Sciatic nerve (tissue), 2 donors: ENCODE measurements at regions not wholly inside any gene's neighbourhood (a gene's known extent, or its start where the extent isn't known, plus 50 kb on each side); places are given as distances from the start of the nearest gene placed in this dataset.

Experiments used
- ATAC-seq: fragments of 200-7000 bp; cut with Tn5 transposase; one replicate; pipeline ENCODE4 v1.9.1; 2020; ENCODE audit warnings: mild to moderate bottlenecking, moderate library complexity
- DNase-seq: peaks from one replicate; pipeline ENCODE4 v3.0.0-alpha.2; 2020; ENCODE audit warnings: low spot score
- intact Hi-C: fragments of 100-400 bp; cut with DNase I; formaldehyde crosslinking; loops from one replicate; pipeline ENCODE4 v1.14.2; 2022
- donor health status: DM: no; HTN: no; CAD: no.
- donor health status: DM: no; HTN: no; CAD: no.

- intact Hi-C loops: no loop called here
- ATAC-seq (no peak), DNase-seq (no peak)
Observed at GRCh38 chrX:97968376-97969163, 1084.9 kb downstream of the RPA4 start.

DNA sequence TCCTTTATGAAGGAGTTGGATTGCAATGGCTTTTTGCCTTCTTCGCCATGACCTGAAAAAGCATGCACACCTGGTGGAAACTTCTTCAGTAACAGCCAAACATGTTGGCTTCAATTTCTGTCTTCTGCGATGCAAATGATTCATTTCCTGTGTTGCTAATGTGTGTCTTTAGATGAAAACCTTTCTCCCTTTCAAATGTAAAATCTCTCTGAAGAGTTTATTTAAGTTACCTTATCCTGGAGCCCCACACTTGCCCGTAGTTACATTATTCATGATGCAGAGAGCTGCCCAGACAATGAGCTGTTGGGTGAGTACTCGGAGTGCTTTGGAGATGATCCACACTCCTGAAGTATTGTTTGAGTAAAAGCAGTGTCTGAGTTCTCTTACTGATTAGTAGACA, 1100.9 kb downstream of the RPA4 start:
- intact Hi-C loops: no loop called here
- no peak for ATAC-seq
- DNase-seq: no peak

GRCh38 chrX:97985096-97985495, 1101.4 kb downstream of the RPA4 start:
- no peak for DNase-seq
- intact Hi-C loops: no loop called here
- ATAC-seq: no peak

DNA sequence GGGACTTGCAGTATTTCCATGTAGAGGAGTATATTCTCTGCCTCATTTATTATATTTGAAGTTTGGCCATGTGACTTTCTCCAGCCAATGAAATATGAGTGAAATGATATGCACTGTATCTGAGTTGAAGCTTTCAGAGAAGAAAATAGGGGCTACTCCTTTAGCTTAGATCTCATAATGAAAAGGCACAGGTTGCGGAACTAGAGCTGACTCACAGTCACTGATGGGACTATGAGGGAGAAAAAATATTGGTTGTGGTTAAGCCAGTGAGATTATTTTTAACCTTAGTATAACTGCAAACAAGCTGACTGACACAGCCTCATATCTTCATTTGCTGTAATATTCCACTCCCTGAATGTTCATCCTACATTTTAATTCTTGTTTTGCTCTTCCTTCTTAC, 1104.3 kb downstream of the RPA4 start:
- intact Hi-C loops: no loop called here
- no peak for ATAC-seq
- DNase-seq: no peak

DNA sequence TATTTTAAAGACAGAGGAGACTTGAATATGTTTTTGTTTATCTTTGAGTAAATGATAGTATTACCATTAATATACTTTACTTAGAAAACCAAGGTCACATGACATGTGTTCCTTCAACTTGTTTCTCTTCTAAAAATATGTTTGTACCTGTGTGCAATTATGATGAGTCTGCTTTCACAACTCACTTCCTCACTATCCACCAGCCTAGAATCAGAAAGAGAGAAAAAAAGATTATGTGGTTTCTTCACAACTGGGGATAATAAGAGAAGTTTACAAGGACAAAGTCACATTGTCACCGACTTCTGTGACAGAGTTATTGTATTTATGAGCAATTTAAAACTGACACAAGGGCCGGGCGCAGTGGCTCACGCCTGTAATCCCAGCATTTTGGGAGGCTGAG, 1112.1 kb downstream of the RPA4 start:
- intact Hi-C loops: no loop called here
- ATAC-seq: no peak
- DNase-seq: no peak

- intact Hi-C loops: no loop called here
- ATAC-seq (no peak), DNase-seq (no peak)
Observed at GRCh38 chrX:98028691-98029090, 1145.0 kb downstream of the RPA4 start.

GRCh38 chrX:98029861-98030260, 1146.2 kb downstream of the RPA4 start:
- ATAC-seq (no peak), DNase-seq (no peak)
- intact Hi-C loops: no loop called here

GRCh38 chrX:98057176-98057575, 1173.5 kb downstream of the RPA4 start:
- DNase-seq (no peak), ATAC-seq (no peak)
- intact Hi-C loops: no loop called here

DNA sequence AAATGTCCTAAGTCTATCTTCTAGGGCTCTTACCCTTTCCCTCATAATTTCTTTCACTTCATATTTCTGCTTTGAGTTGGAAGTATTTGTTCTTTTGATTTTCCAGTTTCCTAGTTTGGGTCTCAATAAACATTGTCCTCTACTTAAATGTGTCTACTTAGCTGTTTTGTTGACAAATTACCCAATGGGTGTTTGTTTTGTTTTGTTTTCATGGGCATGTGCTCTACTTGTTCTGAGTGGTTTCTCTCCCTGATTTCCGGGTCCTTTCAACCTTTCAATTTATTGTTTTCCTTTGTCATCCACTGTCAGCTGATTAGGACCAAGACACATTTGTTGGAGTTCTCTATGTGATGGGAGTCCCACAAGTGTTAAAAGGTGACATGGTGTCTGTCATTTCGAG, 1181.4 kb downstream of the RPA4 start:
- no peak for DNase-seq
- ATAC-seq: no peak
- intact Hi-C loops: no loop called here

GRCh38 chrX:98067611-98068010, 1183.9 kb downstream of the RPA4 start:
- no peak for DNase-seq
- intact Hi-C loops: no loop called here
- ATAC-seq: no peak

GRCh38 chrX:98068024-98068580, 1184.4 kb downstream of the RPA4 start:
- no peak for ATAC-seq

GRCh38 chrX:98071331-98071730, 1187.6 kb downstream of the RPA4 start:
- DNase-seq (no peak), ATAC-seq (no peak)
- intact Hi-C loops: no loop called here

More at GRCh38 chrX:98068024-98068580, 1184.4 kb downstream of the RPA4 start:
- intact Hi-C loops: no loop called here
- no peak for DNase-seq

DNA sequence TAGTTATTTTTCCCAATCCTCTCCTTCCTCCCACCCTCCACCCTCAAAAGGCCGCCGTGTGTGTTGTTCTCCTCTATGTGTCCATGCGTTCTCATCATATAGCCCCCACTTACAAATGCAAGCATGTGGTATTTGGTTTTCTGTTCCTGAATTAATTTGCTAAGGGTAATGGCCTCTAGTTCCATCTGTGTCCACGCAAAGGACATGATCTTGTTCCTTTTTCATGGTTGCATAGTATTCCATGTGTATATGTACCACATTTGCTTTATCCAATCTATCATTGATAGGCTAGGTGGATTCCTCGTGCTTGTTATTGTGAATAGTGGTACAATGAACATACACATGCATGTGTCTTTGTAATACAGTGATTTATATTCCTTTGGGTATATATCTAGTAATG, 1193.7 kb downstream of the RPA4 start:
- ATAC-seq (no peak), DNase-seq (no peak)
- intact Hi-C loops: no loop called here

DNA sequence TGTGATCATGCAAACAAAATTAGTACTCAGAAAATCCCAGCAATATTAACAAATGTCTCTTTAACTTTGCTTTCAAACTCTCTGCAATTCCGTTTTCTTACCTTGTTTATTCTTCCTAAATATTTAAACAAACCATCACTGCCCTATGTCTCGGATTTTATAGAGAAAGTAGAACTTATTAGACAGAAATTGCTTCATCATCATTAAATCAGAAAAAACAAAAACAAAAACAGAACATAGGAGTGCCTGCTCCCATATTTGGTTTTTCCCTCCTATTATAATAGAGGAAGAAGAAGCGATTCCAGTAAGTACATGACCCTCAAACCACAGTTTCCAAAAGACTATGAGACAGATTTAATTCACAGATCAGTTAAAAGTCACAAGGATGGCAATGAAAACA, 1228.0 kb downstream of the RPA4 start:
- intact Hi-C loops: no loop called here
- ATAC-seq: no peak
- DNase-seq: no peak

DNA sequence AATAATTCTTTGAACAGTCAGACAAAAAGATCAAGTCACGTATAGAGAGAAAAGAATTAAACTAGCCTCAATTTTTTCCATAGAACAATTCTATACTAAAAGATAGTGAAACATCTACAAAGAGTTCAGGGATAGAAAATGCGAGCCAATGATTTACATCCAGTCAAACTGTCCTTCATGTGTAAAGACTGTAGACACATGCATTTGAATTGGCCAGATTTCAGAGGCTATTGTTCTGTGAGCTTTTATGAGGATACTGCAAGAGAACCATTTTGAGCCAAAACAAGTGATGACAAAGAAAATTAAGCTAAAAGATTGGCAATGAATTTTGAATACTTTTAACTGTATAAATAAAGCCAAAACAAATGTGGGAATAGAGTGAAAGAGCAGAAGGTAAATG, 1230.3 kb downstream of the RPA4 start:
- intact Hi-C loops: no loop called here
- DNase-seq (no peak), ATAC-seq (no peak)

GRCh38 chrX:98141466-98141865, 1257.8 kb downstream of the RPA4 start:
- ATAC-seq: no peak
- intact Hi-C loops: no loop called here
- DNase-seq: no peak

DNA sequence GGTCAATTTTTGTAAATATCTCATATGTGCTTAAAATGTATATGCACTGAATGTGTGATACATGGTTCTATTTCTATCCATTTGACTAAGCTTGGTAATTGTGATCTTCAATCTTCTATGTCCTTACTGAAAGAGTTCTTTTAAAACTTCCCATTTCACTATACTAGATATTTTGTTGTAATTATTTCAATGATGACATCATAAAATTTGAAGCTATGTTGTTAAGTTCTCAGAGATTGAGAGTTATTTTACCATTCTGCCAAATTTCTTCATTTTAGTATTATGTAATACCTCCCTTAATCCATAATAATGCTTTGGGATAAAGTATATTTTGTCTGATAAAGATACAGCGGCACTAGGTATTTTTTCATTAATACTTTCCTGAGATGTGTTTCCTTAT, 1307.3 kb downstream of the RPA4 start:
- intact Hi-C loops: no loop called here
- DNase-seq: no peak

DNA sequence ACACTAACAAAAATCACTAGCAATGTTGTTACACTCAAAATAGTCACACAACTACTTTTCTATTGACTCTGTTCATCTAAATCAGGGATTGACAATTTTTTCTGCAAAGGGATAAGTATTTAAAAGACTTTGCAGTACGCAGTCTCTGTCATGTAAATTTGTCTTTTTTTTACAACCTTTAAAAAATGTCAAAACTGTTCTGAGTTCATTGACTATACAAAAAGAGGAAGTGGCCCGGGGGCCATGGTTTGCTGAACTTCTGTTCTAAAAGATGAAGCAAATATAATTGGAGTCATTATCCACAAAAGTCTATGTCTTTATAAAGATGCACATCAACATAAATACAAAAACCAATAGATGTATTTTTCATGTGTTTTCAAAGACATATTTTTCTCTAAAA, 1310.3 kb downstream of the RPA4 start:
- ATAC-seq: no peak
- intact Hi-C loops: no loop called here
- DNase-seq: no peak

More for the DNA sequence above, 1307.3 kb downstream of the RPA4 start:
- no peak for ATAC-seq

GRCh38 chrX:98203800-98204199, 1320.1 kb downstream of the RPA4 start:
- ATAC-seq: no peak
- intact Hi-C loops: no loop called here
- no peak for DNase-seq

- no peak for DNase-seq
- ATAC-seq: no peak
- intact Hi-C loops: no loop called here
Observed at GRCh38 chrX:98207947-98208346, 1324.2 kb downstream of the RPA4 start.

- intact Hi-C loops: no loop called here
- no peak for DNase-seq
- no peak for ATAC-seq
Observed at GRCh38 chrX:98231003-98231402, 1347.3 kb downstream of the RPA4 start.
